KG1 (cell line): ENCODE measurements at regions not wholly inside any gene's neighbourhood (a gene's known extent, or its start where the extent isn't known, plus 50 kb on each side); places are given as distances from the start of the nearest gene placed in this dataset.

Experiments used
- DNase-seq: peaks from one replicate; lab custom pipeline; 2025; lab: John Stamatoyannopoulos, UW

DNA sequence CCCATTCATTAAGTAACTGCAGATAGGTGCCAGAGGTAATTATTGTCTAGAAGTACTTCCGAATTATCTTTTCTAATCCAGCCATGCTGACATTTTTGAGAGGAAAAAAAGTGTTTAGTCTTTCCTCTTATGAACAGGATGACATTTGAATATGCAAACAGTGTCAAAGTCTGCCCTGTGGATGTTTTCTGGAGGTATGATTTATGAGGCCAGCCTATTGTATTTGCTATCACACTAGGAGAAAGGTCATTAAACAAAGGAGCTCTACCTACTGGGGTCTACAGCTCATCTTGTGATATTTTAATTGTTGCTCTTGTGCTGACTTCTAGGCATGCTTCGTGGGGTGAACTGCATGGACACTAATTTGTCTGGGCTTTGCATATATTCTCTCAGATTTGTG is 559.7 kb upstream of the CAMK1G start:
- DNase-seq = no peak

- no peak for DNase-seq
Measured at GRCh38 chr1:209029737-209030136, 553.8 kb upstream of the CAMK1G start.

GRCh38 chr1:209030454-209031167 is 552.9 kb upstream of the CAMK1G start:
- no peak for DNase-seq

DNA sequence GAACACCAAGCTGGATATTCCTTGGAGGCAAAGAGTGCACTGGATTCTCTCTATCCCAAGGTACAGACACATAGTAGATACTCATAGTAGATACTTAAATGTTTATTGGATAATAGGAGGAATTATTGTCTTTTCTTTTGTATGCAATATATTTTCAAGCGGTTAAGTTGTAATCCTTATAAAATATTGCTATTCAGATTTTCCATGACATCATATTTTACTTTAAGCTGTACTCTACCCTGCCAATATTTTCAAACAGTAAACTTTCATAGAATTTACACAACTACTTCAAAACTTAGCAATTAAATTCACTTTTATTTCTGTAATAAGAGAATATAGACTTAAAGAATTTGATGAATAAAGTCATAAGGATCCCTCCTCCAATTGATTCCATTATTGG is 546.5 kb upstream of the CAMK1G start:
- no peak for DNase-seq

DNA sequence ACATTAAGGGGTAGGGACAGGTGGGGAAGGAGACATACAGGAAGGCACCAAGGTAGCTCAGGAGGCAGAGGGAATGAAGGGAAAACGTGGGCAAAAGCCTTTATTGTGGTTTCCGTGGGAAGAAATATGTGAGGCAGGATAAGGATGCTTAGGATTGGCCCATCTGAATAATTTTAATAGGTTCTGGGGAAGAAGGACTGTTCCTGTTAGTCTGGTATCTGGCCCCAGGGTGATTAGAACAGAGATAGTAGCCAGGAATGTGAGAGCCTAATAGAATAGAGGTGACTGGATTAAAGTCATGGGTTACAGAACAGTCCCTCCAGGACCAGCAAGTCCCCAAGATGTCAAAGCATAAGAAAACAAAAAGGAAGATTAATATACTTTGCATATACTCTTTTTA is 545.2 kb upstream of the CAMK1G start:
- no peak for DNase-seq

DNA sequence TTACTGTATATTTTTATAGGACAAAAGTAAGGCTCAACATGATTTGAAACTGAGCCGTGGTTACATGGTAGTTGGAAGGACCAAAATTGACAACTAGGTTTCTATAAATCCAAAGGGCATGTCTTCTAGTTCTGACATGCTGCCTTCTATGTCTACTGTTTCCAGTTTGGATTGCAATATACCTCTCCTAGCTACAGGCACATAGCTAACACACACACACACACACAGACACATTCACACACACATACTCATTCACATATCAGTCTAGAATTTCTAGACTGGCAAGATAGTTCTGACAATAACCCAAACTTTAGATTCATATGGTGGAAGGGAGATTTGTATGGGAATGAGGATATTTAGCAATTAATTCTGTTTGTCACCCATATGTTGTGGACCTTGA is 544.8 kb upstream of the CAMK1G start:
- DNase-seq = no peak

DNA sequence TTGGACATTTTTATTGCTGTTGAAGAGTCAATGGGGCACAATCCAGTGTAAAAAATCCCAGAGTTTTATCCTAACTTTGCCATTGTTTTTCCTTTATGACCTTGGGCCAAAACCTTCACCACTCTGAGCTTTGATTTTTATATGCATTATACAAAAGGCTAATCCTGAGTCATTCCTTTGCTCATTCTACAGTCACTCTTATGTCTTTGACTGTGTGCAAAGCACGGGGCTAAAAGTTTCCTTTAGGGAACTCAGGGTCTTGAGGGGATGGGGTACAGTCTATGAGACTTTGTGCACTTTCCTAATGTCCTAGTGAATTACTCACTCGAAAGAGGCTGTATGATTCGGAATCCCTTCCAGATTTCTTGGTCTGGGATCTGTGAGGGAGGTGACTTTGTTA is 543.2 kb upstream of the CAMK1G start:
- DNase-seq = no peak

GRCh38 chr1:209041927-209042326 is 541.6 kb upstream of the CAMK1G start:
- no peak for DNase-seq

DNA sequence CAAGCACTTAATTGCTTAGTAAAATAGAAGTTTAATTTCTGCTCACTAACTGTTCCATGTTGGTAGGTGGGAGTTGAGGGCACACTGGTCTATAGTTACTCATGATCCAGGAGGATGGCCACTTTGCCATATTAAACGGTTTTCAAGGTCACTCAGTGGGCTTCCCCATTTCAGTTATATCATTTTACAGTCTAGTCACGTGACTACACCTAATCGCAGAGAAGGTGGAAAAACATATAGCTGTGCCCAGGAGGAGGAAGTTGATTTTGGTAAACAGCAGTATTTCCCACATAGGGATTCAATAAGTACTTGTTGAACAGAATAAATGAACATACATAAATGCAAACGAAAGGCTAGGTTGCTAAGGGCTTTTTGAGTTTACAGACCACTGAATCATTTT is 541.1 kb upstream of the CAMK1G start:
- DNase-seq = no peak

GRCh38 chr1:209045331-209046057 is 538.0 kb upstream of the CAMK1G start:
- DNase-seq = no peak

- DNase-seq = no peak
Measured at GRCh38 chr1:209046058-209046417, 537.5 kb upstream of the CAMK1G start.

GRCh38 chr1:209046935-209047334 is 536.6 kb upstream of the CAMK1G start:
- DNase-seq = no peak

GRCh38 chr1:209048941-209049669 is 534.4 kb upstream of the CAMK1G start:
- no peak for DNase-seq

DNA sequence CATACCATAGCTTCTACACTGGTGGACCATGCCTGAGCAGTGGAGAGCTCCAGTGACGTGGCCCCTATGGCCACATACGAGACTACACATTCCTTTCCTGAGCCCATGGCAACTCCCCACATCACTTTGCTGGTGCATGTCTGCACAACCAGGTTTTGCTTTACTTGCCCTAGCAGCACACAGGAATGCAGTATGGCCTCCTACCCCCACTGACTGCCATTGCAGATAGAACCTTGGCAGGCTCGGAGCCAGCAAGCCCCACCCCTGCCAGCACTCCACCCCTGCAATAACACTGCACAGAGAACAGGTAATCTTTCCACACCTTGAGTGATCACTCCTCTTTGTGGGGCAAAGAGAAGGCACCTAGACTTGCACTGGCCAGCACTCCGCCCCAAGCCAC is 531.9 kb upstream of the CAMK1G start:
- DNase-seq = no peak

DNA sequence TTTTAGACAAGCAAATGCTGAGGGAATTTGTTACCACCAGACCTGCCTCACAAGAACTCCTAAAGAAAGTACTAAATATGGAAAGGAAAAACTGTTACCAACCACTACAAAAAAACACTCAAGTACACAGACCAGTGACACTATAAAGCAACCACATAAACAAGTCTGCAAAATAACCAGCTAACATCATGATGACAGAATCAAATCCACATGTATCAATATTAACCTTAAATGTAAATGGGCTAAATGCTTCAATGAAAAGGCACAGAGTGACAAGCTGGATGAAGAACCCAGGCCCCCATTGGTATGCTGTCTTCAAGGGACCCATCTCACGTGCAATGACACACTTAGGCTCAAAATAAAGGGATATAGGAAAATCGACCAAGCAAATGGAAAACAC is 529.9 kb upstream of the CAMK1G start:
- DNase-seq = no peak

GRCh38 chr1:209057083-209057482 is 526.4 kb upstream of the CAMK1G start:
- no peak for DNase-seq

DNA sequence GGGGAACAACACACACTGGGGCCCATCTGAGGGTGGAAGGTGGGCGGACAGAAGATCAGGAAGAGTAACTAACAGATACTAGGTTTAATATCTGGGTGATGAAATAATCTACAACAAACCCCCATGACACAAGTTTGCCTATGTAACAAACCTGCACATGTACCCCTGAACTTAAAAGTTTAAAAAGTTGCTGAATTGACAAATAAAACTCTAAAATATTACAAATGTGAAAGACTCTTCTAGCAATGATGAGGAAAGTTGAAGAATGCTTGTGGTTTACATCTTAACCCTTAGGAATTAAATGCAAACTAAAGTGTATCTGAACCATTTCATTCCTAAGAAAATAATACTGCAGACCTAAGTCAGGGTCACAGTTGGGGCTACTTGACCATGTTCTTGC is 525.6 kb upstream of the CAMK1G start:
- no peak for DNase-seq

DNA sequence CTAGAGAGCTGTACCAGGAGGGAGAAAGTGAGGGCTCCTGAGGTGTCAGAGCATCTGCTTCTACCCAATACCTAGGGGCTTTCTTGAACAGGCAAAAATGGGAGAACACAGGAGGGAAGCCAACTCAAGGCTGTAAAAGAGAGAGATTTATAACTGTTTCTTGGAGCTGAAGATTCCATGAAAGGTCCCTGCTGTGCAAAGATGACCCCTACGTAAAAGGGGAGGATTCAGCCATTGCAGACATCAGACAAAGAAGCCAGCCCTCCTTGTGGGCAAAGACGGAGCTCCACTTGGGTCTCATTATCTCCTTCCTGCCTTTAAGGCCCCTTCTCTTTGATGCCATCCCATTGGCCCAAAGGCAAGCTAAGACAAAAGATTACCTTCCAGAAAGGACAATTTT is 524.1 kb upstream of the CAMK1G start:
- no peak for DNase-seq

DNA sequence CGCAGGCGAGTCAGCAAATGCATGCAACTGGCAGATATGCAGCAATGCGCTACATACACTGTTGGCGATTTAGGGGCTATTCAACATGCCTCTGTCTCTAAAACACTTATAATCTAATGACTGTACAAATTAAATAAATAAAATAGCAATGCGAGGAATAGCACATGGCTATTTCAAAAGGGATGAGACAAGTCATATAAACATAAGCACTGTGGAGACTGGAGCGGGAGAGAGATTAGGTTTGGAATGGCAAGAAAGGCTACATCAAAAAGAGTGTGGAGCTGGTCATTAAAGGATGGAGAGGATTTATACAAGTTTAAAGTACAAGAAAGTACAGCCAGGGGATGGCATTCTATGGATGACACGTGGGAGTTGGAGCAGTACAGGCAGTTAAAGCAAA is 523.5 kb upstream of the CAMK1G start:
- no peak for DNase-seq

GRCh38 chr1:209062081-209062620 is 521.4 kb upstream of the CAMK1G start:
- DNase-seq = no peak

DNA sequence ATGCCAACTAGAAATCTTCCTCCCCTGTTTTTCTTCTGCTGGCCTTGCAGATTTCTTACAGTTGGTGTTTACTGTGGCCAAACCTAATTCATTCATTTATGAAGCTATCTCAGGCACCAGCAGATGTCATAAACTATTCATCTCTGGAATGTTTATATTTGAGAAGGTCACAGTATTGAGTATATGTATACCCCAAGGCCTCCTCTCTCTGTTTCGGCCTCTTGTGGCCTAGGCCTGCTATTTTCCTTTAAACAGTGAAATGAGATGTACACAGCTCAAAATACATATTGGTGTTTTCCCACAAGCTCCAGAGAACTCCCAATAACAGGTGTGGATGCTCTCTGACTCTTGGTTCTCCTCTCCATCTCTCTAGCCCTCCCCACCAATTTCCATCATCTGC is 520.7 kb upstream of the CAMK1G start:
- no peak for DNase-seq

DNA sequence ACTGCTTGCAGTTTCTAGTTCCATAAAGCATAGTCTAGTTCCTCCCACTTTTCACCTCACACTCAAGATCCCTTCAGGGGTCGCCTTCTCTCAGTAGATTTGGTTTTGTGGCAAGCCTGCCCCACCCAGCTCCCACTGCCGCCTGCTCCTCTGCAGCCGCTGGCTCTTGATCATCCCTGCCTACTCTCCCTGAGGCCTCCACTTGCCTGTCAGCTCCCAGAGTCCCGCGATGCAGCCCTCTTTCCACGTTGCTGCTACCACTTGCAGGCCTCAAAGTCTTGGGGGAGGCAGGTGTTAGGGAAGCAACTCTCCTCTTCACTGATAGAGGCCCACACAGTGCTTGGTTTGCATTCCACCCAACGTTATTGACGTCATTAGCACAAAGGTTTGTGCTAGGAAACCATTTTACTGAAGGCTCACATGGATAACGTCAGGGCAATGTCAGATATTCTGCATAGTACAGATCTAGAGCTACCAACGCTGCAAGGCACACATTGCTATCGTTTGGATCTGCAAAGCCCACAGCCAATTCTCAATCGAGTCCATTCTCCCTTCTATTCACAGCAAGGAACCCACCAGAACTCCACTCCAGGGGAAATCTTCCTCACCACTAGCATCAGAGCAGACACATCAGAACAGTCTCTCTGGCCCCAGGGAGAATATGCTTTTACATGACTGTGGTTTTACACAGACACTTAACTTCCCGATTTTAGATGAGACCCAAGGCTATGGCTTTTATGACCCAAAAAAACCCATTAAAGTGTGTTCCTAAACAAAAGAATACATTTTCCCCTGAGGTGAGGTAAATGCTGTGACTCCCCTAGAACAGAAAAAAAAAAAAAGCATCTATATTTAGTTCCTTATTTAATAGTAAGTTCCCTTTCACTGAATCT is 519.5 kb upstream of the CAMK1G start:
- DNase-seq = no peak
